SK-N-SH (cell line): ENCODE measurements at regions not wholly inside any gene's neighbourhood (a gene's known extent, or its start where the extent isn't known, plus 50 kb on each side); places are given as distances from the start of the nearest gene placed in this dataset.

ENCODE experiments used
- RAD21 ChIP-seq: IDR thresholded peaks from 2 replicates; pipeline ENCODE4 v1.6.1; 2012; ENCODE audit warnings: mild to moderate bottlenecking, low read length
- SIN3A ChIP-seq: IDR thresholded peaks from 2 replicates; pipeline ENCODE4 v1.6.1; 2012; ENCODE audit warnings: low read depth, mild to moderate bottlenecking, low read length, moderate library complexity, borderline replicate concordance
- TF ChIP-seq, protein P1 (sequence below): fragments of 200-600 bp; sonication (generic); IDR thresholded peaks from 2 replicates; pipeline ENCODE4 v1.6.1; 2017; ENCODE audit warnings: antibody characterized with exemption, mild to moderate bottlenecking, moderate library complexity

DNA sequence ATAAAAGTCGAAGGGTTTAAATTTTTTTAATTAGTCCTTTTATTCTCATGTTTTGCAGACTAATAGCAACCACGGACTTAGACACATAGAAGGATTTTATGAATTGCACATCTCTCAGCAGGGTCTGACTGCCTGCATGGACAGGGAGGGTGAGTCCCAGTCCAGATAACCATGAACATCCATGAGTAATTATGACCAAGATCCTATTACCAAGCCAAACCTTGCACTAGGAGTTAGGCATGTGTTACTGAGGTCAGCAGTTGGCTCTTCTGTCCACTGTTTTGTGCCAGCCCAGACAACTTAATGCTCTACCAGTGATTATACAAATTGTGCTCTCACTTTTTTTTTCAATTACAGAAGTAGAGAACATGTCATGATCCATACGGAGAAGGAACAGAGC is 211.2 kb downstream of the MAFB start:
- no peak for TF ChIP-seq SIN3A
- TF ChIP-seq RAD21: no peak
- TF ChIP-seq, protein P1, sequence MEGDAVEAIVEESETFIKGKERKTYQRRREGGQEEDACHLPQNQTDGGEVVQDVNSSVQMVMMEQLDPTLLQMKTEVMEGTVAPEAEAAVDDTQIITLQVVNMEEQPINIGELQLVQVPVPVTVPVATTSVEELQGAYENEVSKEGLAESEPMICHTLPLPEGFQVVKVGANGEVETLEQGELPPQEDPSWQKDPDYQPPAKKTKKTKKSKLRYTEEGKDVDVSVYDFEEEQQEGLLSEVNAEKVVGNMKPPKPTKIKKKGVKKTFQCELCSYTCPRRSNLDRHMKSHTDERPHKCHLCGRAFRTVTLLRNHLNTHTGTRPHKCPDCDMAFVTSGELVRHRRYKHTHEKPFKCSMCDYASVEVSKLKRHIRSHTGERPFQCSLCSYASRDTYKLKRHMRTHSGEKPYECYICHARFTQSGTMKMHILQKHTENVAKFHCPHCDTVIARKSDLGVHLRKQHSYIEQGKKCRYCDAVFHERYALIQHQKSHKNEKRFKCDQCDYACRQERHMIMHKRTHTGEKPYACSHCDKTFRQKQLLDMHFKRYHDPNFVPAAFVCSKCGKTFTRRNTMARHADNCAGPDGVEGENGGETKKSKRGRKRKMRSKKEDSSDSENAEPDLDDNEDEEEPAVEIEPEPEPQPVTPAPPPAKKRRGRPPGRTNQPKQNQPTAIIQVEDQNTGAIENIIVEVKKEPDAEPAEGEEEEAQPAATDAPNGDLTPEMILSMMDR: no peak
